Coronary artery (tissue), 2 donors: ENCODE measurements at regions not wholly inside any gene's neighbourhood (a gene's known extent, or its start where the extent isn't known, plus 50 kb on each side); places are given as distances from the start of the nearest gene placed in this dataset.

Experiments
- DNase-seq: peaks from one replicate; pipeline ENCODE4 v3.0.0-alpha.2; 2017; ENCODE audit warnings: low spot score
- H3K27ac ChIP-seq, 2 donors: fragments of 200-600 bp; sonication (generic); one replicate each; pipeline ENCODE4 v1.5.1; 2016 to 2019
- H3K4me3 ChIP-seq: fragments of 200-600 bp; sonication (generic); 2 replicates; pipeline ENCODE4 v1.5.1; 2016; ENCODE audit warnings: mild to moderate bottlenecking, moderate library complexity
- TF ChIP-seq, protein P1 (sequence below): fragments of 200-600 bp; sonication (generic); IDR thresholded peaks from one replicate; pipeline ENCODE4 v1.5.1; 2019; ENCODE audit warnings: antibody characterized with exemption

DNA sequence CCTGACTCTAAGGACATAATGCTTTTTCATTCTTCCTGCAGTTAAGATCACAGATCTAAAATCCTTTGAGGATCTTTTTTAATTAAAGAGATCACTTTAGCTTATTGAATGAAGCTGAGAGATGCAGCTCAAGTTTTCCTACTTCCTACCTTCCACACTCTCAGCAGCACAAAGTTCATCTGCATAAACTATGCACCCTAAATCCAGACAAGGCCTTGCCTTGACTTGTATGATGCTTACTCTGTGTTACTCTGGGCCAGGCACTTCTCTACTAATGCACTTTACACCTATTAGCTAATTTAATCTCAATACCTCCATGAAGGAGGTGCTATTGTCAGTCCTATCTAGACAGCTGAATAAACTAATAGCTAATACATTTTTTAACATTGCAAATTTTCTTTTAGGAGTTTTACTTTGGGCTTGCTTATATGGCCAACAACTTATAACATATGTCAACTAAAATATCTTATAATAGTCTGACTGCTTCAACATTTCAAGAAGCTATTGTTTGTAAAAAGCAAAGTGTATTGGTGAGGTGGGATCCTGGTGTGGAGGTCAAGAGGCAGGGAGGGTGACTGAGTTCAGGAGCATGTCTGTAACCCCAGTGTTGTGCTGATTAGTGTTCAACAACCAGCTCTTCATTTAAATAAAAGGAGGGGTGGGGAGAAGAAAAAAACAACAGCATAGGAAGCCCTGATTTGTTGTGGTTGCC is 172.4 kb upstream of the ATP11B start:
- TF ChIP-seq, protein P1, sequence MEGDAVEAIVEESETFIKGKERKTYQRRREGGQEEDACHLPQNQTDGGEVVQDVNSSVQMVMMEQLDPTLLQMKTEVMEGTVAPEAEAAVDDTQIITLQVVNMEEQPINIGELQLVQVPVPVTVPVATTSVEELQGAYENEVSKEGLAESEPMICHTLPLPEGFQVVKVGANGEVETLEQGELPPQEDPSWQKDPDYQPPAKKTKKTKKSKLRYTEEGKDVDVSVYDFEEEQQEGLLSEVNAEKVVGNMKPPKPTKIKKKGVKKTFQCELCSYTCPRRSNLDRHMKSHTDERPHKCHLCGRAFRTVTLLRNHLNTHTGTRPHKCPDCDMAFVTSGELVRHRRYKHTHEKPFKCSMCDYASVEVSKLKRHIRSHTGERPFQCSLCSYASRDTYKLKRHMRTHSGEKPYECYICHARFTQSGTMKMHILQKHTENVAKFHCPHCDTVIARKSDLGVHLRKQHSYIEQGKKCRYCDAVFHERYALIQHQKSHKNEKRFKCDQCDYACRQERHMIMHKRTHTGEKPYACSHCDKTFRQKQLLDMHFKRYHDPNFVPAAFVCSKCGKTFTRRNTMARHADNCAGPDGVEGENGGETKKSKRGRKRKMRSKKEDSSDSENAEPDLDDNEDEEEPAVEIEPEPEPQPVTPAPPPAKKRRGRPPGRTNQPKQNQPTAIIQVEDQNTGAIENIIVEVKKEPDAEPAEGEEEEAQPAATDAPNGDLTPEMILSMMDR: no peak
- no peak overlapping the region for H3K27ac ChIP-seq
- H3K4me3 ChIP-seq: no peak overlapping the region
- no peak for DNase-seq

DNA sequence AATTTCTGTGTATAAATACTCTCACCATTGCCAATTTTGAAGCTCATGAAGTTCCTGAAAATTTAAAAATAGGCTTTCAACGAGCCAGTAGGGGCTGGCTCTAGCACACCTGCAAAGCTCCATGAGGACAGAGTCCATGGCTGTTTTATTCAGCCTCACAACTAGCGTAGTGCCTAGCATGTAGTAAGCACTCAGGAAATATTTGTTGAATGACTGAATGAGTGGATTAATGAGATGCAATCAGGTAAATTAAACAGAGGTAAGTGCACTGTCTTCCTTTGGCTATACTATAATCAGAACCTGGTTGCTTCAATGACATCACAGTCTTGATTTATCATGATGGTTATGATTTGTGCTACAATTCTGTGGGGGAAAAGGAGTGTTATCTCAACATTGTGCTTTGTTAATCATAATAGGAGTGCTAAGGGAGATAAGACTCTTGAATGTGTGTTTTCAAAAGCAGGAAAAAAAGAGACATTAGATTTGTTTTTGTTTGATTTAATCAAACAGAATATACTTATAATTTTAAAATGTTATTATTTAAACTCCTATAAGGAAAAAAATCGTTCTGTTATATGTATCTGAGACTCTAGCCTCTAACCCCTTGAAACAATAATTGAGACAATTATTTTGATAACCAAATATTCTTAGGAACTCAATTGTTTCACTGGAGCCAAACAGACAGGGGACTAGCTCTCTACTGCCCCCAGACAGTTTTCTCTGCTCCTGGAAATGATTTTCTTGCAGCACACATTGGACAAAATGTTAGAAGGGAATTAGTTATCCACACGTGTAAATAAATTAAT is 171.7 kb upstream of the ATP11B start:
- no peak overlapping the region for H3K27ac ChIP-seq
- TF ChIP-seq, protein P1: no peak
- H3K4me3 ChIP-seq: no peak overlapping the region
- DNase-seq: no peak

DNA sequence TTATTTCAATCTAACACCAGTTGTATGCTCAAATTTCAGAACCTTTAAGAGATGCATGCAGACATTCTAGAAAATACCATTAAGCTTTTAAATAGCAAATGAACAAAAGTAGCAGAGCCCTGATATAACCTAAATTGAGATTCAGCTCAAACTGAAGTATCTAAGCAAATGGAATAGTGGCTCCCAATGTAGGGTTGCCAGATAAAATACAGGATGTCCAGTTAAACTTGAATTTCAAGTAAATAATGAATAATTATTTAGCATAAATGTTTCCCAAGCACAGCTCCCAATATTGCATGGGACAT is 171.1 kb upstream of the ATP11B start:
- Histone ChIP-seq H3K4me3 (no peak overlapping the region), H3K27ac (no peak overlapping the region)
- no peak for DNase-seq
- TF ChIP-seq, protein P1: no peak

DNA sequence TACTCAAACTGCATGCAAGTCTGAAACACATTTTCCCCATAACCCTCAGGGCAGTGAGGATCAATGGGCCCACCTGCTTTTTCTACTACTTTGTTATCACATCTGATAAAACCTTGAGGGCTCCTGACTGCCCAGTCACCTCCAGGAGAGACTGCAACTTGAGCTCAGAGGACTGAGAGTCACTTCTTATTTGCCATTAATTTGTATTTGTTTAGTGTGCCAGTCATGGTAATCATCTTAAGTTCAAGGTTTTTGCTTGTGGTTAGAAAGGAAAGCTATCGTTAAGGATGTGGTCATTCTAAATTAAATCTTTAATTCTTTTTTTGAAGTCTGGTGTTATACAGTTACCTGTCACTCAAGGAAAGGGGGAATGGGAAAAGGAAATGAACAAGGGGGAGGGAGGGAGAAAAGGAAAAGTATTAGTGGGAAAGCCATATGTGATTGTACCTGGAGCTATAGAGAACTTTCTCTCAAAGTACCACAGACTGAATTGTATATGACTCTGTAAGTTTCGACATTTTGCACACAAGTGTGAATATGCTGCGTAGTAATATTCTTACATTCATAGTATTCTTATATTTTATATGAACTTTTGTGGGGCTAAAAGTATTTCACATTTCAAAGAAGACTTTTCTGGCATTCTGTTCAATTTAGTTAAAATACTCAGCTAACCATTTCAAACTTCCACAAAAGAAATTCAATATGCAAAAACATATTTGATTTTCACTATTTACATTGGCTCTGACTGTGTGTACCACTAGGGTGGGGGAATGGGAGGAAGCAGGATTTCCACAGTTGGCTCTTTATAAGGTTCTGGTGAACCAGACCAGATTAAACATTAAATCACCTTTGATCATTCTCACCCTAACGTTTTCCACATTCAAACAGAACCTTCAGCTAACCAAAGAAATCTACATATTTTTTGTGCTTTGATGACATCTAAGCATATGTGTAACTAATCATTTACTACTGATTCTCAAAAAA is 166.5 kb upstream of the ATP11B start:
- H3K27ac ChIP-seq: no peak overlapping the region
- no peak overlapping the region for H3K4me3 ChIP-seq
- no peak for DNase-seq
- TF ChIP-seq, protein P1: no peak

DNA sequence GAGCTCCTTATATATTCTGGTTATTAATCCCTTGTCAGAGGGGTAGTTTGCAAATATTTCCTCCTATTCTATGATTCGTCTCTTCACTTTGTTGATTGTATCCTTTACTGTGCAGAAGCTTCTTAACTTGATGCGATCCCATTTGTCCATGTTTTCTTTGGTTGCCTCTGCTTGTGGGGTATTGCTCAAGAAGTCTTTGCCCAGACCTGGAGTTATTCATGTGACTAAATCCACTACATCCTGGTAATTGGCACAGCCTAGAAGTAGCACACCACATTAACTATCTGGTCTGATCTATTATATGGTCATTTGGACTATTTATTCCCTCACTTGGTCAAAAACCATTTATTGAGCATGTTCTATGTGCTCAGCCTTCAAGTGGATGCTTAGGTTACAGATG is 164.8 kb upstream of the ATP11B start:
- Histone ChIP-seq H3K4me3 (no peak overlapping the region), H3K27ac (no peak overlapping the region)
- no peak for DNase-seq
- TF ChIP-seq, protein P1: no peak

DNA sequence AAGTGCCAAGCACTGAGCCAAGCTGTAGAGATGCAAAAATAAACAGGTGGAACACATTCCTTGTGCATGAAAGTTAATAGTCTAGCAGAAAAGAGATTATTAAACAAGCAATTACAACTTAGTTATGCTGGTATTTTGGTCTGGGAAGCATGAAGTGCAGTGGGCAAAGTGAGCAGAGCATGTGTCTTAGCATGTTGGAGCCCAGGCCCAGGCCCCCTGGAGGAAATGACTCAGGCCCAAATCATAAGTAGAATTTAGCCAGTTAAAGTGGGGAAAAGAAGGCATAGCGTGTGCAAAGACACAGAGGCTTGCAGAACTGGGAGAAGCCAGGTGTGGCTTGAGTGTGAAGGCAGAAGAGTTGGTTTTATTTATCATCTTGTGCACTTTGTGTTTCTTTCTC is 163.8 kb upstream of the ATP11B start:
- Histone ChIP-seq H3K27ac (no peak overlapping the region), H3K4me3 (no peak overlapping the region)
- TF ChIP-seq, protein P1: no peak
- no peak for DNase-seq
